B cell (primary cell): ENCODE measurements at regions not wholly inside any gene's neighbourhood (a gene's known extent, or its start where the extent isn't known, plus 50 kb on each side); places are given as distances from the start of the nearest gene placed in this dataset.

Source experiments
- EZH2 ChIP-seq: IDR thresholded peaks from 2 replicates; pipeline ENCODE4 v1.6.1; 2012; ENCODE audit warnings: borderline replicate concordance, low read depth, mild to moderate bottlenecking, moderate library complexity, low read length; ENCODE audit not compliant: insufficient read depth, poor library complexity, severe bottlenecking
- TF ChIP-seq, protein P1 (sequence below): fragments of 200-600 bp; IDR thresholded peaks from one replicate; pipeline ENCODE4 v1.8.0; 2022; ENCODE audit warnings: antibody characterized with exemption, mild to moderate bottlenecking

DNA sequence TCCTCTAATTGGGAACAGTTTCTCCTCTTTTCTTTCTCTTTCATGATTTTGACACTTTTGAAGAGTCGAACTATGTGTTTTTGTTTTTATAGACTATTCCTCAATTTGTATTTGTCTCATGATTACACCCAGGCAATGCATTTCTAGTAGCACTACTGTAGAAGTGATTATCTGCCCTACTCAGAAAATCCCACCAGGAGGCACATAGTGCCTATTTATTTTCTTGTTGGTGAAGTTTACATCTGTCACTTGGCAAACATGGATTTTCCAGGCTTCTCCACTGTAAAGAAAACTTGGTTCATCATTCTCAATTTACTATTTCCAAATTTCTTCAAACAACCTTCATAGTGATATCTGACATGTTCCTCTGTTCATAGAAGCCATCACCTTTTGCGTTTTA lies 893.9 kb downstream of the CCSER2 start:
- no peak for TF ChIP-seq EZH2
- TF ChIP-seq, protein P1, sequence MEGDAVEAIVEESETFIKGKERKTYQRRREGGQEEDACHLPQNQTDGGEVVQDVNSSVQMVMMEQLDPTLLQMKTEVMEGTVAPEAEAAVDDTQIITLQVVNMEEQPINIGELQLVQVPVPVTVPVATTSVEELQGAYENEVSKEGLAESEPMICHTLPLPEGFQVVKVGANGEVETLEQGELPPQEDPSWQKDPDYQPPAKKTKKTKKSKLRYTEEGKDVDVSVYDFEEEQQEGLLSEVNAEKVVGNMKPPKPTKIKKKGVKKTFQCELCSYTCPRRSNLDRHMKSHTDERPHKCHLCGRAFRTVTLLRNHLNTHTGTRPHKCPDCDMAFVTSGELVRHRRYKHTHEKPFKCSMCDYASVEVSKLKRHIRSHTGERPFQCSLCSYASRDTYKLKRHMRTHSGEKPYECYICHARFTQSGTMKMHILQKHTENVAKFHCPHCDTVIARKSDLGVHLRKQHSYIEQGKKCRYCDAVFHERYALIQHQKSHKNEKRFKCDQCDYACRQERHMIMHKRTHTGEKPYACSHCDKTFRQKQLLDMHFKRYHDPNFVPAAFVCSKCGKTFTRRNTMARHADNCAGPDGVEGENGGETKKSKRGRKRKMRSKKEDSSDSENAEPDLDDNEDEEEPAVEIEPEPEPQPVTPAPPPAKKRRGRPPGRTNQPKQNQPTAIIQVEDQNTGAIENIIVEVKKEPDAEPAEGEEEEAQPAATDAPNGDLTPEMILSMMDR, result no peak
